ENCODE measurements at regions not wholly inside any gene's neighbourhood (a gene's known extent, or its start where the extent isn't known, plus 50 kb on each side); places are given as distances from the start of the nearest gene placed in this dataset.

GRCh38 chr5:114308508-114308907, 53.4 kb upstream of the KCNN2 start:
- Histone ChIP-seq H2BK15ac (ENCODE audit: low read depth, low read length) (no peak overlapping the region), H4K5ac (ENCODE audit: insufficient read length, low read depth, low read length) (no peak overlapping the region), H3K27ac (ENCODE audit: insufficient read length, low read depth, low read length) (no peak overlapping the region), H2BK120ac (ENCODE audit: low read depth, low read length, poor library complexity, severe bottlenecking) (no peak overlapping the region), H3K27me3 (ENCODE audit: insufficient read depth, low read length) (no peaks in the 10 kb centered on the region), H4K91ac (ENCODE audit: insufficient read length, low read depth, low read length) (no peak overlapping the region), H3K14ac (ENCODE audit: insufficient read depth, low read length) (no peak overlapping the region), H2BK20ac (ENCODE audit: low read depth, low read length, poor library complexity, severe bottlenecking) (no peak overlapping the region), H3K9me3 (ENCODE audit: control insufficient read depth, low read depth, low read length) (no peaks in the 10 kb centered on the region), H3K9ac (ENCODE audit: extremely low read depth, insufficient read length, low read length) (no peak overlapping the region), H4K8ac (replicated peaks; ENCODE audit: insufficient read length, low read depth, low read length) (no peak overlapping the region), H2BK12ac (ENCODE audit: insufficient read length, low read depth, low read length) (no peak overlapping the region), H3T11ph (ENCODE audit: low read length) (no peak overlapping the region), H3K23ac (ENCODE audit: insufficient read length, low read depth, low read length) (no peak overlapping the region), H3K4me1 (ENCODE audit: insufficient read depth, low read length) (peaks cover 6% of the 10 kb centered on the region; the same call in 1 of the 2 replicates), H3K79me2 (ENCODE audit: insufficient read depth, low read length) (no peaks in the 10 kb centered on the region), H3K23me2 (ENCODE audit: insufficient read length, low read depth, low read length, poor library complexity, severe bottlenecking) (no peaks in the 10 kb centered on the region), H3K4ac (ENCODE audit: low read depth, low read length) (no peak overlapping the region), H2AK5ac (ENCODE audit: insufficient read length, low read length) (no peak overlapping the region), H4K20me1 (ENCODE audit: control insufficient read depth, insufficient read depth, insufficient read length) (no peaks in the 10 kb centered on the region), H3K4me2 (ENCODE audit: insufficient read depth, insufficient read length, low read length) (no peak overlapping the region), H3K79me1 (ENCODE audit: insufficient read depth, low read depth, low read length, poor library complexity, severe bottlenecking) (no peaks in the 10 kb centered on the region), H3K18ac (ENCODE audit: insufficient read length, low read depth, low read length) (no peak overlapping the region), H2BK5ac (ENCODE audit: insufficient read length, low read length) (no peak overlapping the region), H2AFZ (ENCODE audit: low read length) (no peak overlapping the region), H3K56ac (ENCODE audit: insufficient read length, low read depth, low read length) (no peak overlapping the region)
- Mint-ChIP-seq H3K36me3 (ENCODE audit: insufficient read depth in 1 of 3, low read depth in 3 of 3) (no peaks in the 10 kb centered on the region), H3K27me3 (ENCODE audit: low read depth) (no peaks in the 10 kb centered on the region; the same call in 1 of the 2 replicates), H3K9me3 (no peaks in the 10 kb centered on the region), H3K4me3 (no peak overlapping the region), H3K27ac (no peak overlapping the region; a peak in 1 of 7 replicates), H3K4me1 (peaks cover 66% of the 10 kb centered on the region in 2 experiments)
- TF ChIP-seq CTCF (conservative IDR thresholded peaks at IDR 0.05), result no peak
- DNase-seq, result no peak
- WGBS (ENCODE audit: extremely low coverage, insufficient read length, low lambda C conversion rate), result no CpG with 5 or more reads among the region's 1 CpG
